ENCODE measurements at regions not wholly inside any gene's neighbourhood (a gene's known extent, or its start where the extent isn't known, plus 50 kb on each side); places are given as distances from the start of the nearest gene placed in this dataset.
A peak's percentile ranks its signal among the peaks of the same experiment; 100 is the strongest.
"Not testable (repeated sequence)": the region's sequence is repeated elsewhere in the genome, so short reads cannot be mapped to it uniquely, and the experiment has no call there.

GRCh38 chr5:10880934-10881333 is 119.9 kb upstream of the DAP start:
- H3K4me3 Mint-ChIP-seq: no peak overlapping the region
- peaks cover 25% of the 10 kb centered on the region for H3K27me3 Mint-ChIP-seq (ENCODE audit: low read depth)
- H3K4me1 Mint-ChIP-seq: no peaks in the 10 kb centered on the region
- peaks cover 3% of the 10 kb centered on the region for H3K9me3 Mint-ChIP-seq
- TF ChIP-seq, protein P1, sequence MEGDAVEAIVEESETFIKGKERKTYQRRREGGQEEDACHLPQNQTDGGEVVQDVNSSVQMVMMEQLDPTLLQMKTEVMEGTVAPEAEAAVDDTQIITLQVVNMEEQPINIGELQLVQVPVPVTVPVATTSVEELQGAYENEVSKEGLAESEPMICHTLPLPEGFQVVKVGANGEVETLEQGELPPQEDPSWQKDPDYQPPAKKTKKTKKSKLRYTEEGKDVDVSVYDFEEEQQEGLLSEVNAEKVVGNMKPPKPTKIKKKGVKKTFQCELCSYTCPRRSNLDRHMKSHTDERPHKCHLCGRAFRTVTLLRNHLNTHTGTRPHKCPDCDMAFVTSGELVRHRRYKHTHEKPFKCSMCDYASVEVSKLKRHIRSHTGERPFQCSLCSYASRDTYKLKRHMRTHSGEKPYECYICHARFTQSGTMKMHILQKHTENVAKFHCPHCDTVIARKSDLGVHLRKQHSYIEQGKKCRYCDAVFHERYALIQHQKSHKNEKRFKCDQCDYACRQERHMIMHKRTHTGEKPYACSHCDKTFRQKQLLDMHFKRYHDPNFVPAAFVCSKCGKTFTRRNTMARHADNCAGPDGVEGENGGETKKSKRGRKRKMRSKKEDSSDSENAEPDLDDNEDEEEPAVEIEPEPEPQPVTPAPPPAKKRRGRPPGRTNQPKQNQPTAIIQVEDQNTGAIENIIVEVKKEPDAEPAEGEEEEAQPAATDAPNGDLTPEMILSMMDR (IDR thresholded peaks at IDR 0.05; ENCODE audit: unreplicated experiment in 3 of 3): no peak
- H3K27ac Mint-ChIP-seq: no peak overlapping the region
- no peaks in the 10 kb centered on the region for H3K36me3 Mint-ChIP-seq (ENCODE audit: low read depth)

DNA sequence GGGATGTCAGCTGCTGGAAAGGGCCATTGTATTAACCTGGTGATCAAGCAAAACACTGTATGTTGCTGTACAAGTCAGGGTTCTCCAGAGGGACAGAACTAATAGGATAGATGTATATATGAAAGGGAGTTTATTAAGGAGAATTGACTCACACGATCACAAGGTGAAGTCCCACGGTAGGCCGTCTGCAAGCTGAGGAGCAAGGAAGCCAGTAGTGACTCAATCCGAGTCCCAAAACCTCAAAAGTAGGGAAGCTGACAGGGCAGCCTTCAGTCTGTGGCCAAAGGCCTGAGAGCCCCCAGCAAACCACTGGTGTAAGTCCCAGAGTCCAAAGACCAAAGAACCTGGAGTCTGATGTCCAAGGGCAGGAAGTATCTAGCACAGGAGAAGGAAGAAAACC is 116.0 kb upstream of the DAP start:
- not testable (repeated sequence) for H3K27ac Mint-ChIP-seq; H3K4me3 Mint-ChIP-seq; H3K9me3 Mint-ChIP-seq; H3K36me3 Mint-ChIP-seq (ENCODE audit: low read depth); H3K4me1 Mint-ChIP-seq
- H3K27me3 Mint-ChIP-seq (ENCODE audit: low read depth): peaks cover 24% of the 10 kb centered on the region

DNA sequence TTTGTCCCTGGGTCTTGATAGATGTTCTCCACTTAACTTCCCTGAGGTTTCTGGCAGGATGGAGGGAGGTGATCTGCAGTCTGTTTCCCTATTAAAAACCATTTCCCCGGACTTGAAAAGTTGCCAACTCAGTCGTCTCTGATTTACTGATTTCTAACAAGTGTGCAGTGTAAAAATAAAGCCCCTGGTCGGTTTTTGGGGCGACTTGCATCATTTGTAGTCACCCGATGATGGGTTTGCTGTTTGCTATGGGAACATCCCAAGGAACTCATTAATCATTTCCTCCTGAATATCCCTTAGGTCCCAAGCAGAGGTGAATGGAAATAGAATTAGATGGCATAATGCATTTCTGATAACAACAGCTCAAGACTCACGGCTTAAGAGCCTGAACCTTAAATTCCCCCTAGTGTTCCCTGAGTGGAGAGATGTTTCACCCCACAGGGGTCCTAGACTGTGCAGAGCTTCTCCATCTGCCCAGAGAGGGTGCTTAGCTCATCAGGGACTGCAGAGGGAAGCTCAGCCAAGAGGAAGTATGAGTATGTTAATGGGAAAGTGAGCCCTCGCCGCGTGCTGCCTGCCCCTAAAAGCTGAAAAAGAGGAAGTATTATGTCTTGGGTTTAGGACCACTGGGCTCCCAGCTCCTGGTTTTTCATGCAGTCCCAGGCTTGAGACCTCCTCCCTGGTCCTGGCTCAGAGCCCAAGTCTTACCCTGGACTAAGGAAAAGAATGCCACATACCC is 115.1 kb upstream of the DAP start:
- H3K27me3 Mint-ChIP-seq (ENCODE audit: low read depth): peaks cover 28% of the 10 kb centered on the region
- no peaks in the 10 kb centered on the region for H3K36me3 Mint-ChIP-seq (ENCODE audit: low read depth)
- TF ChIP-seq, protein P1 (IDR thresholded peaks at IDR 0.05; ENCODE audit: unreplicated experiment in 3 of 3): no peak
- peaks cover 13% of the 10 kb centered on the region for H3K4me1 Mint-ChIP-seq
- H3K27ac Mint-ChIP-seq: no peak overlapping the region
- H3K9me3 Mint-ChIP-seq: peaks cover 3% of the 10 kb centered on the region
- no peak overlapping the region for H3K4me3 Mint-ChIP-seq

- H3K27ac Mint-ChIP-seq: peak overlapping the region in 1 of 3 experiments; percentile 29
- H3K9me3 Mint-ChIP-seq: peaks cover 3% of the 10 kb centered on the region
- no peaks in the 10 kb centered on the region for H3K36me3 Mint-ChIP-seq (ENCODE audit: low read depth)
- H3K27me3 Mint-ChIP-seq (ENCODE audit: low read depth): peaks cover 32% of the 10 kb centered on the region
- H3K4me1 Mint-ChIP-seq: peaks cover 13% of the 10 kb centered on the region
- TF ChIP-seq, protein P1 (IDR thresholded peaks at IDR 0.05; ENCODE audit: unreplicated experiment in 3 of 3): no peak
- no peak overlapping the region for H3K4me3 Mint-ChIP-seq
These were observed 114.3 kb upstream of the DAP start for GRCh38 chr5:10875201-10875768.

DNA sequence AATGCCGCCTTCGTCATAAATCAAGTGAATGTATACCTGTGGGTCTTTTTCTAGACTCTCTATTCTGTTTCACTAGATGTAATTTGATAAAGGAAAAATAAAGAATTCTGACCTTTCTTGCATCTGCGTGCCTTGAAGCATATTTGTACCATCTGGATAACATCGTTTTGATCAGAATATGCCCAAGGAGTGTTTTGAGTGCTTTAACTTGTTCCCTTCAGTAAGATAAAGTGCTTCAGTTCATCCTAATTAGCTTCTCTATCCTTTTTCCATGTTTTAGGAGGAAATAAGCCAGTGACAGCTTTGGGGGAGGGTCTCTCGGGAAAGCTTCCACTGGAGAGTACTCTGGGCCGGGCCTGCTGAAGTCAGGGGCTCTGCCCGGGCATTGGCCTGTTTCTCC is 113.5 kb upstream of the DAP start:
- Mint-ChIP-seq H3K9me3 (no peaks in the 10 kb centered on the region), H3K4me3 (no peak overlapping the region), H3K4me1 (peaks cover 13% of the 10 kb centered on the region), H3K27me3 (ENCODE audit: low read depth) (peaks cover 34% of the 10 kb centered on the region), H3K27ac (peak overlapping the region in 1 of 3 experiments; percentile 12), H3K36me3 (ENCODE audit: low read depth) (no peaks in the 10 kb centered on the region)
- TF ChIP-seq, protein P1 (IDR thresholded peaks at IDR 0.05; ENCODE audit: unreplicated experiment in 3 of 3): no peak

- H3K4me1 Mint-ChIP-seq: peaks cover 13% of the 10 kb centered on the region
- no peak overlapping the region for H3K27ac Mint-ChIP-seq
- no peaks in the 10 kb centered on the region for H3K9me3 Mint-ChIP-seq
These were observed 109.8 kb upstream of the DAP start for GRCh38 chr5:10870791-10871190.

More at GRCh38 chr5:10870791-10871190, 109.8 kb upstream of the DAP start:
- H3K4me3 Mint-ChIP-seq: no peak overlapping the region
- peaks cover 35% of the 10 kb centered on the region for H3K27me3 Mint-ChIP-seq (ENCODE audit: low read depth)
- TF ChIP-seq, protein P1 (IDR thresholded peaks at IDR 0.05; ENCODE audit: unreplicated experiment in 3 of 3): no peak
- no peaks in the 10 kb centered on the region for H3K36me3 Mint-ChIP-seq (ENCODE audit: low read depth)
